ENCODE measurements at regions not wholly inside any gene's neighbourhood (a gene's known extent, or its start where the extent isn't known, plus 50 kb on each side); places are given as distances from the start of the nearest gene placed in this dataset.

GRCh38 chr13:58043971-58044370, 412.4 kb downstream of the PCDH17 start:
- H3K9me3 Mint-ChIP-seq (ENCODE audit: low read depth) = no peaks in the 10 kb centered on the region
- H3K36me3 Mint-ChIP-seq (ENCODE audit: low read depth) = no peaks in the 10 kb centered on the region
- TF ChIP-seq CTCF (IDR thresholded peaks at IDR 0.05) = no peak
- H3K4me3 Mint-ChIP-seq (ENCODE audit: unreplicated experiment) = no peak overlapping the region
- no peaks in the 10 kb centered on the region for H3K4me1 Mint-ChIP-seq (ENCODE audit: low read depth)
- no peak for DNase-seq (ENCODE audit: low spot score)
- H3K27me3 Mint-ChIP-seq (ENCODE audit: low read depth) = peaks cover 2% of the 10 kb centered on the region
- H3K27ac Mint-ChIP-seq (ENCODE audit: unreplicated experiment) = no peak overlapping the region

- TF ChIP-seq CTCF (IDR thresholded peaks at IDR 0.05) = no peak
- DNase-seq (ENCODE audit: low spot score) = no peak
- peaks cover 2% of the 10 kb centered on the region for H3K27me3 Mint-ChIP-seq (ENCODE audit: low read depth)
- H3K27ac Mint-ChIP-seq (ENCODE audit: unreplicated experiment) = no peak overlapping the region
- H3K4me3 Mint-ChIP-seq (ENCODE audit: unreplicated experiment) = no peak overlapping the region
- H3K4me1 Mint-ChIP-seq (ENCODE audit: low read depth) = no peaks in the 10 kb centered on the region
- no peaks in the 10 kb centered on the region for H3K36me3 Mint-ChIP-seq (ENCODE audit: low read depth)
- peaks cover 2% of the 10 kb centered on the region for H3K9me3 Mint-ChIP-seq (ENCODE audit: low read depth)
Observed at GRCh38 chr13:58048670-58049069, 417.1 kb downstream of the PCDH17 start.

- Mint-ChIP-seq H3K27ac (ENCODE audit: unreplicated experiment) (no peak overlapping the region), H3K4me3 (ENCODE audit: unreplicated experiment) (no peak overlapping the region), H3K4me1 (ENCODE audit: low read depth) (no peaks in the 10 kb centered on the region), H3K9me3 (ENCODE audit: low read depth) (peaks cover 2% of the 10 kb centered on the region), H3K36me3 (ENCODE audit: low read depth) (no peaks in the 10 kb centered on the region), H3K27me3 (ENCODE audit: low read depth) (no peaks in the 10 kb centered on the region)
- DNase-seq (ENCODE audit: low spot score) = no peak
- no peak for TF ChIP-seq CTCF (IDR thresholded peaks at IDR 0.05)
Observed at GRCh38 chr13:58051396-58051795, 419.9 kb downstream of the PCDH17 start.

- no peak overlapping the region for H3K4me3 Mint-ChIP-seq (ENCODE audit: unreplicated experiment)
- TF ChIP-seq CTCF (IDR thresholded peaks at IDR 0.05) = no peak
- no peak for DNase-seq (ENCODE audit: low spot score)
- H3K36me3 Mint-ChIP-seq (ENCODE audit: low read depth) = no peaks in the 10 kb centered on the region
- H3K4me1 Mint-ChIP-seq (ENCODE audit: low read depth) = no peaks in the 10 kb centered on the region
- H3K27me3 Mint-ChIP-seq (ENCODE audit: low read depth) = no peaks in the 10 kb centered on the region
- H3K27ac Mint-ChIP-seq (ENCODE audit: unreplicated experiment) = no peak overlapping the region
- peaks cover 2% of the 10 kb centered on the region for H3K9me3 Mint-ChIP-seq (ENCODE audit: low read depth)
Observed at GRCh38 chr13:58051807-58052375, 420.3 kb downstream of the PCDH17 start.

GRCh38 chr13:58056426-58056825, 424.9 kb downstream of the PCDH17 start:
- DNase-seq (ENCODE audit: low spot score) = no peak
- no peak for TF ChIP-seq CTCF (IDR thresholded peaks at IDR 0.05)
- Mint-ChIP-seq H3K27ac (ENCODE audit: unreplicated experiment) (no peak overlapping the region), H3K4me3 (ENCODE audit: unreplicated experiment) (no peak overlapping the region), H3K36me3 (ENCODE audit: low read depth) (no peaks in the 10 kb centered on the region), H3K9me3 (ENCODE audit: low read depth) (peaks cover 2% of the 10 kb centered on the region), H3K4me1 (ENCODE audit: low read depth) (no peaks in the 10 kb centered on the region), H3K27me3 (ENCODE audit: low read depth) (no peaks in the 10 kb centered on the region)
